Left ventricle myocardium inferior (tissue), 1 donor: ENCODE measurements at regions not wholly inside any gene's neighbourhood (a gene's known extent, or its start where the extent isn't known, plus 50 kb on each side); places are given as distances from the start of the nearest gene placed in this dataset.
A peak's percentile ranks its signal among the peaks of the same experiment; 100 is the strongest.

Experiments
- DNase-seq: peaks from one replicate; pipeline ENCODE4 v3.0.0-alpha.2; 2020
- H3K27ac ChIP-seq: fragments of 200-600 bp; replicated peaks from 2 replicates; pipeline ENCODE4 v1.8.0; 2021
- H3K27me3 ChIP-seq: fragments of 200-600 bp; 2 replicates; pipeline ENCODE4 v1.8.0; 2021; ENCODE audit warnings: low read depth
- H3K36me3 ChIP-seq: fragments of 200-600 bp; 2 replicates; pipeline ENCODE4 v1.8.0; 2021
- H3K4me1 ChIP-seq: fragments of 200-600 bp; 2 replicates; pipeline ENCODE4 v1.8.0; 2021
- H3K4me3 ChIP-seq: fragments of 200-600 bp; 2 replicates; pipeline ENCODE4 v1.8.0; 2021; ENCODE audit warnings: mild to moderate bottlenecking, moderate library complexity
- H3K9me3 ChIP-seq: fragments of 200-600 bp; replicated peaks from 2 replicates; pipeline ENCODE4 v1.8.0; 2021
- intact Hi-C: fragments of 100-400 bp; cut with micrococcal nuclease; formaldehyde crosslinking; loops from one replicate; pipeline ENCODE4 v1.11.0; 2022
- TF ChIP-seq, protein P1 (sequence below): fragments of 200-600 bp; IDR thresholded peaks from 2 replicates; pipeline ENCODE4 v1.8.0; 2021; ENCODE audit warnings: antibody characterized with exemption, mild to moderate bottlenecking, borderline replicate concordance
- donor health status: DM: no; HTN: yes; CAD: no; lungs with severe emphysema.

DNA sequence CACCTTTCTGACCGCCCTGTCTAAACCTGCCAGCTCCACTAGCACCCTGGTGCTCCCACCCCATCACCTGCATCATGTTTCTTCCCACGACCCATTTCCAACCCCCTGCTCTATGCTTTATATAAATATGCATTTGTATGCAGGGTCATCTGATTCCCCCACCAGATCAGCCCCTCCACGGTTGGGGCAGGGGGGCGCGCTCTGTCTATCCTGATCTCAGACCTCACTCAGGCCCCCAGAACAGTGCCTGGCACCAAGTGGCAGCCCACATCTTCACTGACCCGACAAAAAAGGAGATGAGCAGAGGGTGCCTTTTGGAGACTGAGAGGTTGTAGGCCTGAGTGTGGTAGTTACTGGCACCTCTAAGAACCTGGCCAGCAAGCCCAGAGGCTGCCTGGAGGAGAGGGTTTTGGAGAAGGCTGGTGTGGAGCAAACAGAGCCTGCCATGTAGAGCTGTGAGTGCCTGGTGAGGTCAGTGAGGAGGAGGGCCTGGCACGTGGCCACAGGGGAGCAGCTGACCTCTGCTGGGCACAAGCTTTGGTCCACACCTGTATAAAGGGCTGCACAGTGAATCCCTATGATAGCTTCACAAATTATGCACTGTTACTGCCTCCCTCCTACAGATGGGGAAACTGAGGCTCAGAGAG, 86.3 kb upstream of the RTL6 start:
- Histone ChIP-seq H3K9me3 (peaks cover 4% of the 10 kb centered on the region), H3K36me3 (no peaks in the 10 kb centered on the region), H3K27ac (no peak overlapping the region), H3K4me3 (no peak overlapping the region), H3K4me1 (no peaks in the 10 kb centered on the region), H3K27me3 (peaks cover 45% of the 10 kb centered on the region)
- intact Hi-C loops: no loop called here
- DNase-seq: peak; percentile 40
- TF ChIP-seq, protein P1, sequence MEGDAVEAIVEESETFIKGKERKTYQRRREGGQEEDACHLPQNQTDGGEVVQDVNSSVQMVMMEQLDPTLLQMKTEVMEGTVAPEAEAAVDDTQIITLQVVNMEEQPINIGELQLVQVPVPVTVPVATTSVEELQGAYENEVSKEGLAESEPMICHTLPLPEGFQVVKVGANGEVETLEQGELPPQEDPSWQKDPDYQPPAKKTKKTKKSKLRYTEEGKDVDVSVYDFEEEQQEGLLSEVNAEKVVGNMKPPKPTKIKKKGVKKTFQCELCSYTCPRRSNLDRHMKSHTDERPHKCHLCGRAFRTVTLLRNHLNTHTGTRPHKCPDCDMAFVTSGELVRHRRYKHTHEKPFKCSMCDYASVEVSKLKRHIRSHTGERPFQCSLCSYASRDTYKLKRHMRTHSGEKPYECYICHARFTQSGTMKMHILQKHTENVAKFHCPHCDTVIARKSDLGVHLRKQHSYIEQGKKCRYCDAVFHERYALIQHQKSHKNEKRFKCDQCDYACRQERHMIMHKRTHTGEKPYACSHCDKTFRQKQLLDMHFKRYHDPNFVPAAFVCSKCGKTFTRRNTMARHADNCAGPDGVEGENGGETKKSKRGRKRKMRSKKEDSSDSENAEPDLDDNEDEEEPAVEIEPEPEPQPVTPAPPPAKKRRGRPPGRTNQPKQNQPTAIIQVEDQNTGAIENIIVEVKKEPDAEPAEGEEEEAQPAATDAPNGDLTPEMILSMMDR: no peak

DNA sequence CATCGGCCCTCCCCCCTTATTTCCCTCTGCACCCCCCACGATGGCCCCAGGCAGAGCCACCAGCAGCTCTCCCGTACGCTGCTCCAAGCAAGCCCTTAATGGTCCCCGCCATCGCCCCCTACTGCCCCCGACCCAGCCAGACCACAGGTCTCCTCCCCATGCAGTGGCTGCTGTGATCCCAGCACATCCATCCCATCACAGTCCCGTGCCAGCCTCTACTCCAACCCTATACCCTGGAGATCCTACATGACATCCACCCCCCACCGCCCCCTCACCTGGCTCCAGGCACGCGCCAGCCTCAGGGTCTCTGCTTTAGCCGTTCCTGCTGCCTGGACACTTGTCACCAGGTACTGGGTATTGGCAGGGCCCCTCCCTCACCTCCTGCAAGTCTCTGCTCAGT, 85.8 kb upstream of the RTL6 start:
- peak; percentile 7 for DNase-seq

DNA sequence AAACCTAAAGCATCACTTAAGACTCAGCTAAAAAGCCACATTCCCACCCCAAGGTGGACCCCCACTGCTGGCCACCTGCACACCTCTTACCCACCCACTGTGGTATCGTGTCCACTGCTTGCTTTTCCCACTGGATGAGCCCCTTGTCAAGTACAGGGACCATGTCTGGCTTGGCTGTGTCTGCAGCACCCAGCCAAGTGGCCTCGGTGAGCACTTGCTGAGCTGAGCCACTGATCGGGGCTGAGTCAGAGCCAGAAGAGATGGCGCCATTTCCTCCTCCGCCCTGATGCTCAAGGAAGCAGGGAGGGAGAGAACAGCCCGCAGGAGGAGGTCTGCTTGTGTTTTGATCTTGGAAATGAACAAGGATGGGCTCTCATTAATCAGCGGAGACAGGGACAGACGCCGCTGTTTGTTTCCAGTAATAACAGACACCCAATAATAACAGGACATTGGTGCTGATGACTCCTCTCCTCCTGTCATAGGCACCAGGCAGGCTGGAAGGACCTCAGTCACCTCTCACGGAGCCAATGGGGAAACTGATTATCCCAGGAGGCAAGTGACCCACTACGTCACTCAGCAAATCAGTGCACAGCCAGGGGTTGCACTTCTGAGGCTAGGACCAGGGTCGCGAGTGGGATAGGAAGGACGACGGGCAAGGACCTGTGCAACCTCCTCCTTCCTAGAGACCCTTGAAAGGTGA, 85.2 kb upstream of the RTL6 start:
- no peaks in the 10 kb centered on the region for H3K4me1 ChIP-seq
- TF ChIP-seq, protein P1: no peak
- H3K36me3 ChIP-seq: no peaks in the 10 kb centered on the region
- H3K27ac ChIP-seq: no peak overlapping the region
- DNase-seq: peak; percentile 9
- intact Hi-C loops: no loop called here
- no peak overlapping the region for H3K4me3 ChIP-seq
- no peaks in the 10 kb centered on the region for H3K9me3 ChIP-seq
- H3K27me3 ChIP-seq: peaks cover 45% of the 10 kb centered on the region

More for the DNA sequence above, 85.8 kb upstream of the RTL6 start:
- peaks cover 45% of the 10 kb centered on the region for H3K27me3 ChIP-seq
- TF ChIP-seq, protein P1: no peak
- H3K4me1 ChIP-seq: no peaks in the 10 kb centered on the region
- H3K4me3 ChIP-seq: no peak overlapping the region
- intact Hi-C loops: no loop called here
- H3K9me3 ChIP-seq: no peaks in the 10 kb centered on the region
- no peaks in the 10 kb centered on the region for H3K36me3 ChIP-seq
- H3K27ac ChIP-seq: no peak overlapping the region

DNA sequence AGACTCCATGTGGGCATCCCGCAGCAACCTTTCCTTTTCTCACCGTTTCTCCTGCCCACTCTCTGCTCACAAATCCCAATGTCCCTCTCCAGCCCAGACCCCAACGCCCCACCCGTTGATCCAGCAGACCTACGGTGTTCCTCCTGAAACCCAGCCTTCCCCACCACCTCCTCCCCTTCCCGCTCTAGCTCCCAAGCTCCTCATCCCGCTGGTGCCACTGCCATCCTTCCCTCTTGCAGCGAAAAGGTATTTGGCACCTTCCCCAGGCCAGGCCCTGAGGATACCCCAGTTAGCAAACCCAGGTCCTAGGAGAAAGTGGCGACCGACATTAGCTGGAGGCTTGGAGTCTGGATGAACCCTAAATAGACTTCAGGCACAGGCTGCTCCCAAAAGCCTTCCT, 84.0 kb upstream of the RTL6 start:
- Histone ChIP-seq H3K27ac (no peak overlapping the region), H3K4me1 (no peaks in the 10 kb centered on the region), H3K36me3 (no peaks in the 10 kb centered on the region), H3K4me3 (no peak overlapping the region), H3K27me3 (peaks cover 40% of the 10 kb centered on the region), H3K9me3 (no peaks in the 10 kb centered on the region)
- TF ChIP-seq, protein P1: no peak
- no peak for DNase-seq
- intact Hi-C loops: no loop called here

DNA sequence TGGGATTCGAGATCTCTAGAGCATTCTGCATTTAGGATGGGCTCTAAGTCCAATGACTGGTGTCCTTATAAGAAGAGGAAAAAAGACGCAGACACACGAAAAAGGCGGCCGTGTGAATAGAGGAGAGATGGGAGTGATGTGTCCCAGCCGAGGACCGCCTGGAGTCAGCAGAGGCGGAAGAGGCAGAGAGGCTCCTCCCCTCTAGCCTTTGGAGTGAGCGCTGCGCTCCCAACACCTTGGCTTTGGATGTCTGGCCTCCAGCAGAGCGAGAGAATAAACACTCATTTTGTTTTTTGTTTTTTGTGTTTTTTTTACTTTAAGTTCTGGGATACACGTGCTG, 83.0 kb upstream of the RTL6 start:
- H3K27ac ChIP-seq: no peak overlapping the region
- no peaks in the 10 kb centered on the region for H3K36me3 ChIP-seq
- TF ChIP-seq, protein P1: no peak
- no peak overlapping the region for H3K4me3 ChIP-seq
- no peaks in the 10 kb centered on the region for H3K9me3 ChIP-seq
- no peaks in the 10 kb centered on the region for H3K4me1 ChIP-seq
- H3K27me3 ChIP-seq: peaks cover 40% of the 10 kb centered on the region
- intact Hi-C loops: no loop called here
- DNase-seq: no peak
